ENCODE measurements at regions not wholly inside any gene's neighbourhood (a gene's known extent, or its start where the extent isn't known, plus 50 kb on each side); places are given as distances from the start of the nearest gene placed in this dataset.
"Not testable (repeated sequence)": the region's sequence is repeated elsewhere in the genome, so short reads cannot be mapped to it uniquely, and the experiment has no call there.

- H3K9me3 ChIP-seq (ENCODE audit: low read length), result no peaks in the 10 kb centered on the region
- no peak overlapping the region for H3K4me3 ChIP-seq (ENCODE audit: low read length)
- H3K27me3 ChIP-seq (ENCODE audit: insufficient read depth, low read length), result peaks cover 7% of the 10 kb centered on the region
- no peaks in the 10 kb centered on the region for H3K4me1 ChIP-seq (ENCODE audit: insufficient read depth, low read length)
- no peaks in the 10 kb centered on the region for H3K36me3 ChIP-seq (ENCODE audit: insufficient read depth, low read length)
- H2AFZ ChIP-seq (ENCODE audit: low read depth, low read length), result no peak overlapping the region
These were observed 88.7 kb upstream of the SIM2 start for GRCh38 chr21:36610201-36610600.

DNA sequence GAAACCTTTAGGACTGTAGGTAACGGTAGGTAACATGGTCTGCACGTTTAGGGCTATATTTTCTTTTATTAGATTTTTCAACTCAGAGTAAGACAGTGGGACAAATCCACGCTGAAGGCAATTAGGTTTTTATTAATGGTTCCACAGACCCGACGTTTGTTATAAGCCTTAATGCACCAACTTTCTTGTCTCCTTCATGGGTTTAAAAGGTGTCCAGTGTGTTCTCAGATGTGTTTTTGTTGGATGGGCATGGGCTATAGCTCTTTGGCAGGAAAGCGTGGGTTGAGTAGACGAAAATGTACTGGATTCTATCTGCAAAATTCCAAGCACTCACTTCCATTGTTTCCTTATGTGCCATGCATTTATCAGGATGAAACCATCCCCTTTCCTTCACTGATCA is 88.0 kb upstream of the SIM2 start:
- Histone ChIP-seq H3K4me1 (ENCODE audit: insufficient read depth, low read length) (no peaks in the 10 kb centered on the region), H3K4me3 (ENCODE audit: low read length) (no peak overlapping the region), H3K36me3 (ENCODE audit: insufficient read depth, low read length) (no peaks in the 10 kb centered on the region), H3K9me3 (ENCODE audit: low read length) (no peaks in the 10 kb centered on the region), H2AFZ (ENCODE audit: low read depth, low read length) (no peak overlapping the region), H3K27me3 (ENCODE audit: insufficient read depth, low read length) (peaks cover 7% of the 10 kb centered on the region)

- peaks cover 7% of the 10 kb centered on the region for H3K27me3 ChIP-seq (ENCODE audit: insufficient read depth, low read length)
- H2AFZ ChIP-seq (ENCODE audit: low read depth, low read length), result no peak overlapping the region
- H3K36me3 ChIP-seq (ENCODE audit: insufficient read depth, low read length), result no peaks in the 10 kb centered on the region
- no peaks in the 10 kb centered on the region for H3K9me3 ChIP-seq (ENCODE audit: low read length)
- no peaks in the 10 kb centered on the region for H3K4me1 ChIP-seq (ENCODE audit: insufficient read depth, low read length)
- no peak overlapping the region for H3K4me3 ChIP-seq (ENCODE audit: low read length)
These were observed 87.5 kb upstream of the SIM2 start for GRCh38 chr21:36611379-36611778.

DNA sequence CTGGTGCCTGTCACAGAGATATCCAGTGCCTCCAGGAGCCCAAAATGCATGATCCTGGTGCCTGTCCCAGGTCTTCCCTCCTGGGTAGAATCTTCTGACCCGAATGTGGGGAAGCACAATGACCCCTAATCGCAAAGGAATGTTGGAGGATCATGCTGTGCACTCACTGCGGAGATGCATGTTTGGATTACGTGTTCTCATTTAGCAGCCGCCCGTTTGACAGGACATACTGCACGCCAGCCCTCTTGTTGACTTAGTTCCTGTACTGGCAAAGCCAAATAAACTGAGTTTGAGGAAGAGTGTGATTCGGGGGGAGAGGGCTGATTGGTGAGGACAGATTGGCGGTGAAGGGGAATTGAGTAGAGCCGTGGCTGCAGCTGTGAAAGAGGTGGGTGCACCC is 85.9 kb upstream of the SIM2 start:
- H2AFZ ChIP-seq (ENCODE audit: low read depth, low read length), result no peak overlapping the region
- no peaks in the 10 kb centered on the region for H3K36me3 ChIP-seq (ENCODE audit: insufficient read depth, low read length)
- H3K9me3 ChIP-seq (ENCODE audit: low read length), result no peaks in the 10 kb centered on the region
- no peak overlapping the region for H3K4me3 ChIP-seq (ENCODE audit: low read length)
- H3K27me3 ChIP-seq (ENCODE audit: insufficient read depth, low read length), result peaks cover 7% of the 10 kb centered on the region
- H3K4me1 ChIP-seq (ENCODE audit: insufficient read depth, low read length), result no peaks in the 10 kb centered on the region

DNA sequence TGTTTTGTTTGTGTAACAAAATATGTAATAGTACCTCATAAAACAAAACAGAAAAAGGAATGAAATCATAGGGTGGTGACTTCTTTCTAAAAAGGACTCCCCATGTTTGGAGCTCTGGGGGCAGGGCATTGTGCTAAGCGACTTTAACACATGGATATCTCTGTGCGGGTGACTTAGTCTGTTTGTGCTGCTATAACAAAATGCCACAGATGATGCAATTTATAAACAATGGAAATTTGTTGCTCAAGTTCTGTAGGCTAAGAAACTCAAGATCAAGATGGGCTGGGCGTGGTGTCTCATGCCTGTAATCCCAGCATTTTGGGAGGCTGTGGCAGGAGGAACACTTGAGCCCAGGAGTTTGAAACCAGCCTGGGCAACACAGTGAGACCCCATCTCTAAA is 85.4 kb upstream of the SIM2 start:
- Histone ChIP-seq H2AFZ (ENCODE audit: low read depth, low read length) (no peak overlapping the region), H3K9me3 (ENCODE audit: low read length) (no peaks in the 10 kb centered on the region), H3K4me3 (ENCODE audit: low read length) (no peak overlapping the region), H3K4me1 (ENCODE audit: insufficient read depth, low read length) (no peaks in the 10 kb centered on the region), H3K36me3 (ENCODE audit: insufficient read depth, low read length) (no peaks in the 10 kb centered on the region), H3K27me3 (ENCODE audit: insufficient read depth, low read length) (peaks cover 7% of the 10 kb centered on the region)

GRCh38 chr21:36615274-36615964 is 83.5 kb upstream of the SIM2 start:
- H3K4me3 ChIP-seq (ENCODE audit: low read length), result no peak overlapping the region
- H3K9me3 ChIP-seq (ENCODE audit: low read length), result no peaks in the 10 kb centered on the region
- H2AFZ ChIP-seq (ENCODE audit: low read depth, low read length), result no peak overlapping the region
- no peaks in the 10 kb centered on the region for H3K36me3 ChIP-seq (ENCODE audit: insufficient read depth, low read length)
- no peaks in the 10 kb centered on the region for H3K4me1 ChIP-seq (ENCODE audit: insufficient read depth, low read length)
- peaks cover 7% of the 10 kb centered on the region for H3K27me3 ChIP-seq (ENCODE audit: insufficient read depth, low read length)

- not testable (repeated sequence) for H2AFZ ChIP-seq (ENCODE audit: low read depth, low read length); H3K36me3 ChIP-seq (ENCODE audit: insufficient read depth, low read length); H3K9me3 ChIP-seq (ENCODE audit: low read length); H3K27me3 ChIP-seq (ENCODE audit: insufficient read depth, low read length); H3K4me1 ChIP-seq (ENCODE audit: insufficient read depth, low read length); H3K4me3 ChIP-seq (ENCODE audit: low read length)
These were observed 82.1 kb upstream of the SIM2 start for GRCh38 chr21:36616773-36617172.

DNA sequence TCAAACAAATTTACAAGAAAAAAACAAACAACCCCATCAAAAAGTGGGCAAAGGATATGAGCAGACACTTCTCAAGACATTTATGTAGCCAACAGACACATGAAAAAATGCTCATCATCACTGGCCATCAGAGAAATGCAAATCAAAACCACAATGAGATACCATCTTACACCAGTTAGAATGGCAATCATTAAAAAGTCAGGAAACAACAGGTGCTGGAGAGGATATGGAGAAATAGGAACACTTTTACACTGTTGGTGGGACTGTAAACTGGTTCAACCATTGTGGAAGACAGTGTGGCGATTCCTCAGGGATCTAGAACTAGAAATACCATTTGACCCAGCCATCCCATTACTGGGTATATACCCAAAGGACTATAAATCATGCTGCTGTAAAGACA is 77.1 kb upstream of the SIM2 start:
- not testable (repeated sequence) for H3K4me3 ChIP-seq (ENCODE audit: low read length); H3K4me1 ChIP-seq (ENCODE audit: insufficient read depth, low read length); H3K36me3 ChIP-seq (ENCODE audit: insufficient read depth, low read length); H3K27me3 ChIP-seq (ENCODE audit: insufficient read depth, low read length); H3K9me3 ChIP-seq (ENCODE audit: low read length); H2AFZ ChIP-seq (ENCODE audit: low read depth, low read length)

GRCh38 chr21:36624105-36624504 is 74.8 kb upstream of the SIM2 start:
- Histone ChIP-seq H3K27me3 (ENCODE audit: insufficient read depth, low read length) (no peaks in the 10 kb centered on the region), H2AFZ (ENCODE audit: low read depth, low read length) (no peak overlapping the region), H3K9me3 (ENCODE audit: low read length) (no peaks in the 10 kb centered on the region), H3K4me3 (ENCODE audit: low read length) (no peak overlapping the region), H3K4me1 (ENCODE audit: insufficient read depth, low read length) (no peaks in the 10 kb centered on the region), H3K36me3 (ENCODE audit: insufficient read depth, low read length) (no peaks in the 10 kb centered on the region)

- H2AFZ ChIP-seq (ENCODE audit: low read depth, low read length), result no peak overlapping the region
- H3K9me3 ChIP-seq (ENCODE audit: low read length), result no peaks in the 10 kb centered on the region
- no peak overlapping the region for H3K4me3 ChIP-seq (ENCODE audit: low read length)
- H3K27me3 ChIP-seq (ENCODE audit: insufficient read depth, low read length), result no peaks in the 10 kb centered on the region
- H3K4me1 ChIP-seq (ENCODE audit: insufficient read depth, low read length), result no peaks in the 10 kb centered on the region
- H3K36me3 ChIP-seq (ENCODE audit: insufficient read depth, low read length), result no peaks in the 10 kb centered on the region
These were observed 72.1 kb upstream of the SIM2 start for GRCh38 chr21:36626791-36627190.

GRCh38 chr21:36627242-36627641 is 71.7 kb upstream of the SIM2 start:
- Histone ChIP-seq H3K4me1 (ENCODE audit: insufficient read depth, low read length) (no peaks in the 10 kb centered on the region), H3K36me3 (ENCODE audit: insufficient read depth, low read length) (no peaks in the 10 kb centered on the region), H3K27me3 (ENCODE audit: insufficient read depth, low read length) (no peaks in the 10 kb centered on the region), H3K4me3 (ENCODE audit: low read length) (no peak overlapping the region), H3K9me3 (ENCODE audit: low read length) (no peaks in the 10 kb centered on the region), H2AFZ (ENCODE audit: low read depth, low read length) (no peak overlapping the region)

DNA sequence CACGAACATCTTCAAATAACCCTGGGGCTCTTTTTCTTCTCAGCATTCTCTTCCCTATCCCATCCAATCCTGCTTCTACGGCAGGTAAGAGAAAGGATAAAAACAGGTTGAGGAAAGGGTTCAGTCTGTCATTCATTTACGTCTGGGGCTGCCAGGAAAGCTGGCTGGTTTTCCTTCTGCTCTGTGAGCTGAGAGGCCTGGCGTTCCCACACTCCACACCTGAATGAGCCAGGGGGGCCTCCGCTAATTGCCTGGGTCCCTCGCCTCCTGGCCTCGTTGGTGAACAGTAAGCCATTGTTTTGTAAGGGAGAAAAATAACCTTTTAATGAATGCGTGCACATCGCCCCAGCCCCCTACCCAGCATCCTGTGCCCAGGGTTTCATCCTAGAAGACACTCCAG is 70.8 kb upstream of the SIM2 start:
- no peak overlapping the region for H2AFZ ChIP-seq (ENCODE audit: low read depth, low read length)
- H3K9me3 ChIP-seq (ENCODE audit: low read length), result no peaks in the 10 kb centered on the region
- H3K27me3 ChIP-seq (ENCODE audit: insufficient read depth, low read length), result no peaks in the 10 kb centered on the region
- H3K4me3 ChIP-seq (ENCODE audit: low read length), result no peak overlapping the region
- H3K4me1 ChIP-seq (ENCODE audit: insufficient read depth, low read length), result no peaks in the 10 kb centered on the region
- H3K36me3 ChIP-seq (ENCODE audit: insufficient read depth, low read length), result no peaks in the 10 kb centered on the region

- Histone ChIP-seq H3K9me3 (ENCODE audit: low read length) (no peaks in the 10 kb centered on the region), H2AFZ (ENCODE audit: low read depth, low read length) (no peak overlapping the region), H3K27me3 (ENCODE audit: insufficient read depth, low read length) (no peaks in the 10 kb centered on the region), H3K4me3 (ENCODE audit: low read length) (no peak overlapping the region), H3K4me1 (ENCODE audit: insufficient read depth, low read length) (no peaks in the 10 kb centered on the region), H3K36me3 (ENCODE audit: insufficient read depth, low read length) (no peaks in the 10 kb centered on the region)
These were observed 70.0 kb upstream of the SIM2 start for GRCh38 chr21:36628761-36629460.

Data from neuron (in vitro differentiated cells).